HCT116 (cell line): ENCODE measurements at regions not wholly inside any gene's neighbourhood (a gene's known extent, or its start where the extent isn't known, plus 50 kb on each side); places are given as distances from the start of the nearest gene placed in this dataset.
A peak's percentile ranks its signal among the peaks of the same experiment; 100 is the strongest.

ENCODE experiments used
- ATAC-seq: fragments of 200-7000 bp; cut with Tn5 transposase; 2 replicates; pipeline ENCODE4 v1.9.1; 2020; ENCODE audit warnings: mild to moderate bottlenecking, moderate library complexity
- BruUV-seq: library from RNA; stranded (reverse); fragments of 400-500 nt; replicated peaks from 2 replicates; lab custom pipeline; 2021; lab: Mats Ljungman, UMichigan
- CTCF ChIA-PET: fragments of 300-600 bp; sonication (Branson Sonifier 250); formaldehyde crosslinking; loops from one replicate; lab custom pipeline; 2021; ENCODE audit warnings: antibody characterized with exemption; lab: Charles Lee
- POLR2A ChIA-PET: fragments of 300-600, 350-600 bp; sonication (Branson Sonifier 250); formaldehyde crosslinking; loops from one replicate; lab custom pipeline; 2021; ENCODE audit warnings: antibody characterized with exemption; lab: Charles Lee
- RAD21 ChIA-PET, 2 experiments: fragments of 300-600 bp; sonication (Branson Sonifier 250); formaldehyde crosslinking; loops; one replicate each; lab custom pipeline; 2023; ENCODE audit warnings: low total read pairs in 2 of 2; ENCODE audit not compliant: uncharacterized antibody in 2 of 2, unreplicated experiment in 2 of 2, low non-redundant PET in 1 of 2; lab: Charles Lee
- DNase-seq: peaks from one replicate; pipeline ENCODE4 v3.0.0-alpha.2; 2010; ENCODE audit warnings: low read depth, low spot score
- H2AFZ ChIP-seq: fragments of 200-600 bp; shearing (Covaris generic), sonication (generic); 2 replicates; pipeline ENCODE4 v1.6.1; 2017; ENCODE audit warnings: low read depth, mixed run types, mixed read lengths, antibody characterized with exemption, low read length; ENCODE audit not compliant: poor library complexity, severe bottlenecking
- H3K27ac ChIP-seq: 2 replicates; pipeline ENCODE4 v1.5.1; 2012; ENCODE audit warnings: low read depth, low read length
- H3K27me3 ChIP-seq: fragments of 200-600 bp; sonication (generic); 2 replicates; pipeline ENCODE4 v1.6.1; 2016; ENCODE audit warnings: mixed run types, low read length, mixed read lengths; ENCODE audit not compliant: insufficient read depth
- H3K36me3 ChIP-seq, 2 experiments: fragments of 200-500 bp in 1 of 2; fragments of 200-600 bp in 1 of 2; sonication (Bioruptor generic) in 1 of 2; sonication (generic) in 1 of 2; 2 replicates each; pipeline versions ENCODE4 v1.5.1 to v1.6.1; 2014 to 2016; ENCODE audit warnings: low read length in 2 of 2, inconsistent platforms in 1 of 2, mixed read lengths in 1 of 2, mixed run types in 1 of 2; ENCODE audit not compliant: insufficient read depth in 2 of 2, control insufficient read depth in 1 of 2
- H3K4me1 ChIP-seq, 2 experiments: fragments of 200-600 bp in 1 of 2; sonication (generic) in 1 of 2; 2 replicates each; pipeline versions ENCODE4 v1.5.1 to v1.6.1; 2012 to 2017; ENCODE audit warnings: low read length in 2 of 2, inconsistent platforms in 1 of 2, mild to moderate bottlenecking in 1 of 2, mixed read lengths in 1 of 2, mixed run types in 1 of 2, moderate library complexity in 1 of 2; ENCODE audit not compliant: insufficient read depth in 2 of 2, control insufficient read depth in 1 of 2
- H3K4me2 ChIP-seq: fragments of 200-600 bp; sonication (generic); 2 replicates; pipeline ENCODE4 v1.6.1; 2017; ENCODE audit warnings: mixed run types, low read length, mixed read lengths
- H3K4me3 ChIP-seq, 2 experiments: fragments of 200-600 bp in 1 of 2; sonication (generic) in 1 of 2; replicated peaks in 1 of 2; 2 replicates each; pipeline ENCODE4 v1.5.1; 2011 to 2016; ENCODE audit warnings: low read length in 2 of 2, control low read depth in 1 of 2, low read depth in 1 of 2, mild to moderate bottlenecking in 1 of 2, mixed read lengths in 1 of 2, mixed run types in 1 of 2
- H3K79me2 ChIP-seq: fragments of 200-600 bp; sonication (generic); 2 replicates; pipeline ENCODE4 v1.6.1; 2017; ENCODE audit warnings: mild to moderate bottlenecking, mixed run types, low read length, moderate library complexity, mixed read lengths; ENCODE audit not compliant: insufficient read depth
- H3K9ac ChIP-seq: fragments of 200-600 bp; sonication (generic); 2 replicates; pipeline ENCODE4 v1.6.1; 2016; ENCODE audit warnings: low read length, mixed read lengths
- H3K9me2 ChIP-seq: fragments of 200-600 bp; sonication (generic), shearing (Covaris generic); 2 replicates; pipeline ENCODE4 v1.6.1; 2017; ENCODE audit warnings: mixed run types, mild to moderate bottlenecking, moderate library complexity; ENCODE audit not compliant: insufficient read depth
- H3K9me3 ChIP-seq, 2 experiments: fragments of 200-500 bp in 1 of 2; fragments of 200-600 bp in 1 of 2; sonication (Bioruptor generic) in 1 of 2; sonication (generic) in 1 of 2; 2 replicates each; pipeline ENCODE4 v1.6.1; 2014 to 2017; ENCODE audit warnings: low read length in 2 of 2, mixed read lengths in 2 of 2, inconsistent platforms in 1 of 2, low read depth in 1 of 2, mild to moderate bottlenecking in 1 of 2, mixed run types in 1 of 2, moderate library complexity in 1 of 2; ENCODE audit not compliant: control insufficient read depth in 1 of 2, insufficient read depth in 1 of 2
- H4K20me1 ChIP-seq: fragments of 200-600 bp; sonication (generic), shearing (Covaris generic); 2 replicates; pipeline ENCODE4 v1.6.1; 2017; ENCODE audit warnings: mixed run types, mild to moderate bottlenecking, moderate library complexity; ENCODE audit not compliant: insufficient read depth
- CBX3 ChIP-seq: IDR thresholded peaks from 2 replicates; pipeline ENCODE4 v1.6.1; 2012; ENCODE audit warnings: low read depth
- CTCF ChIP-seq, 3 experiments: fragments of 200-600 bp in 1 of 3; sonication (generic) in 1 of 3; IDR thresholded peaks in 2 of 3; conservative IDR thresholded peaks in 1 of 3; 2 replicates each; pipeline ENCODE4 v1.5.1; 2012 to 2017; ENCODE audit warnings: low read depth in 2 of 3, low read length in 2 of 3, antibody characterized with exemption in 1 of 3, borderline replicate concordance in 1 of 3, control low read depth in 1 of 3, mild to moderate bottlenecking in 1 of 3, mixed read lengths in 1 of 3, mixed run types in 1 of 3, moderate library complexity in 1 of 3; ENCODE audit not compliant: insufficient read depth in 1 of 3
- ELF1 ChIP-seq: IDR thresholded peaks from 2 replicates; pipeline ENCODE4 v1.6.1; 2012; ENCODE audit warnings: low read depth, borderline replicate concordance
- EZH2 ChIP-seq: fragments of 200-600 bp; sonication (generic); IDR thresholded peaks from 2 replicates; pipeline ENCODE4 v1.6.1; 2017; ENCODE audit warnings: antibody characterized with exemption, mixed run types
- FOSL1 ChIP-seq: IDR thresholded peaks from 2 replicates; pipeline ENCODE4 v1.6.1; 2012; ENCODE audit warnings: low read depth
- JUND ChIP-seq: IDR thresholded peaks from 2 replicates; pipeline ENCODE4 v1.6.1; 2012
- MAX ChIP-seq: IDR thresholded peaks from 2 replicates; pipeline ENCODE4 v1.6.1; 2012
- POLR2AphosphoS5 ChIP-seq: IDR thresholded peaks from 2 replicates; pipeline ENCODE4 v1.6.1; 2011; ENCODE audit warnings: mild to moderate bottlenecking, low read depth, low read length, moderate library complexity
- REST ChIP-seq: IDR thresholded peaks from 2 replicates; pipeline ENCODE4 v1.6.1; 2012; ENCODE audit warnings: low read depth
- SIN3A ChIP-seq: IDR thresholded peaks from 2 replicates; pipeline ENCODE4 v1.6.1; 2012; ENCODE audit warnings: low read depth
- SP1 ChIP-seq: IDR thresholded peaks from 2 replicates; pipeline ENCODE4 v1.6.1; 2012; ENCODE audit warnings: low read depth
- TCF7L2 ChIP-seq: IDR thresholded peaks from 2 replicates; pipeline ENCODE4 v1.7.0; 2011; ENCODE audit warnings: borderline replicate concordance, inconsistent platforms; ENCODE audit not compliant: insufficient read depth, insufficient read length; ENCODE audit errors: extremely low read depth
- YY1 ChIP-seq: IDR thresholded peaks from 2 replicates; pipeline ENCODE4 v1.6.1; 2011; ENCODE audit warnings: low read length, low read depth, moderate library complexity, mild to moderate bottlenecking; ENCODE audit not compliant: insufficient replicate concordance; ENCODE audit errors: extremely low read depth
- intact Hi-C: fragments of 100-400 bp; cut with micrococcal nuclease; formaldehyde crosslinking; loops from 2 replicates; pipeline ENCODE4 v1.10.0; 2022
- TF ChIP-seq, protein P1 (sequence below): IDR thresholded peaks from 2 replicates; pipeline ENCODE4 v1.6.1; 2012

- Histone ChIP-seq H3K9ac (no peak overlapping the region), H3K79me2 (no peaks in the 10 kb centered on the region), H3K4me3 (no peak overlapping the region), H3K36me3 (no peaks in the 10 kb centered on the region), H3K4me1 (peaks cover 0 to 13% of the 10 kb centered on the region in 2 experiments; a peak in 2 of 4 replicates), H3K4me2 (no peak overlapping the region), H3K9me2 (no peaks in the 10 kb centered on the region), H3K9me3 (no peaks in the 10 kb centered on the region), H3K27ac (no peak overlapping the region), H4K20me1 (no peaks in the 10 kb centered on the region), H3K27me3 (no peaks in the 10 kb centered on the region), H2AFZ (no peak overlapping the region)
- intact Hi-C loops = no loop called here
- CTCF ChIA-PET = no interaction called here
- TF ChIP-seq CBX3 = peak; percentile 62; the same call in 1 of the 2 replicates
- no peak for TF ChIP-seq SP1
- TF ChIP-seq TCF7L2 = no peak
- no peak for TF ChIP-seq REST
- ATAC-seq (no peak), DNase-seq (no peak)
- RAD21 ChIA-PET = no interaction called here
- POLR2A ChIA-PET = interaction anchor here (1.0 kb wide), 1 partner anchor 12 kb away, joined by 3 read pairs; no protein-coding TSS in a partner anchor
- no TSS peak for BruUV-seq
These were observed 76.7 kb upstream of the EIF5 start for GRCh38 chr14:103257211-103257962.

DNA sequence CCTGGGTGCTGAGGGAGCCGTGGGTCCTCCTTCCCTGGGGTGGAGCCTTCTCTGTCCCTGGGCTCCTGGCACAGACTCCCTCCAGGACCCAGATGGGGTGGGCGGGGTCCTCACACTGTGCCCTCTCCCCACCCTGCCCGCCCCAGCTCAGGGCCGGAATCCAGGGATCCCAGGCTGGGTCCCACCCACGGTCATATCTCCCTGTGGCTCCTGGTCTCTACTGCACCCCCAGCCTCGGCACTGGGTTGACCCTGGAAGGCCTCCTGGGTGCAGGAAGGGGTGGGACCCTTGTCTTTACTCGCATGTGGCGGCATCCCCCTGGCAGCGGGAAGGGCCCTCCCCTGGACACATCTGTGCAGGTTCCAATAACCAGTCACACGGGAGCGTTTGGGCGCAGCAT, 75.8 kb upstream of the EIF5 start:
- ChIA-PET RAD21 (no interaction called here), CTCF (no interaction called here), POLR2A (no interaction called here)
- peaks cover 0 to 13% of the 10 kb centered on the region in 2 experiments; a peak in 2 of 4 replicates for H3K4me1 ChIP-seq
- BruUV-seq = no TSS peak
- DNase-seq (no peak), ATAC-seq (no peak)
- intact Hi-C loops = no loop called here
- H3K9ac ChIP-seq = no peak overlapping the region
- H3K27me3 ChIP-seq = no peaks in the 10 kb centered on the region
- no peaks in the 10 kb centered on the region for H3K9me2 ChIP-seq
- H2AFZ ChIP-seq = no peak overlapping the region
- H3K4me2 ChIP-seq = no peak overlapping the region
- no peaks in the 10 kb centered on the region for H3K36me3 ChIP-seq
- no peak overlapping the region for H3K4me3 ChIP-seq
- H4K20me1 ChIP-seq = no peaks in the 10 kb centered on the region
- no peak overlapping the region for H3K27ac ChIP-seq
- no peaks in the 10 kb centered on the region for H3K9me3 ChIP-seq
- no peaks in the 10 kb centered on the region for H3K79me2 ChIP-seq
- TF ChIP-seq FOSL1 = no peak
- TF ChIP-seq, protein P1, sequence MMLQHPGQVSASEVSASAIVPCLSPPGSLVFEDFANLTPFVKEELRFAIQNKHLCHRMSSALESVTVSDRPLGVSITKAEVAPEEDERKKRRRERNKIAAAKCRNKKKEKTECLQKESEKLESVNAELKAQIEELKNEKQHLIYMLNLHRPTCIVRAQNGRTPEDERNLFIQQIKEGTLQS = no peak
- TF ChIP-seq JUND = no peak
- no peak for TF ChIP-seq POLR2AphosphoS5
- TF ChIP-seq MAX = no peak
- no peak for TF ChIP-seq ELF1
- no peak for TF ChIP-seq TCF7L2
- TF ChIP-seq EZH2 = no peak
- TF ChIP-seq SIN3A = no peak
- TF ChIP-seq CTCF (IDR thresholded peaks at IDR 0.05 in 2 of 3, conservative IDR thresholded peaks at IDR 0.05 in 1 of 3; ENCODE audit: borderline replicate concordance in 1 of 3, insufficient read depth in 1 of 3, low read depth in 2 of 3, low read length in 2 of 3) = no peak
- TF ChIP-seq YY1 = no peak
